ENCODE measurements at regions not wholly inside any gene's neighbourhood (a gene's known extent, or its start where the extent isn't known, plus 50 kb on each side); places are given as distances from the start of the nearest gene placed in this dataset.

DNA sequence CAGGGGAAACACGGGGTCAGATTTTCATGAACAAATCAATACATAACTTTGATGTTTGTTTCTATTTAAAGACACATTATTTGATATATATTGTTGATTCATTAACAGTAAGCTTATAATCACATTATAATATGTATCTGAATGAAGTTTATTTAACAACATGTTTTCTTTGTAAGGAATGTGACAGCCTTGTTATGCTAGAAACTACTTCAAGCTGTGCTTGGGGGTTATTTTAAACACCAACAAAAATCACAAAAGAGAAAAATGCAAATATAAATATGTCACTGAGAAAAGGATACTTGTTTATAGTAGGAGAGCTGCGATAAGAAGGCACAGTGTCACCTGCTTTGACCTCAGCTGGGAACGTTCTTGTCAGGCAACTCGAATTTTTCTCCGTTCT, 354.6 kb upstream of the AGA start:
- no peak for DNase-seq
- CTCF ChIA-PET, result no interaction called here
- peaks cover 22% of the 10 kb centered on the region for H3K4me1 Mint-ChIP-seq (ENCODE audit: low read depth, unreplicated experiment)
- Histone ChIP-seq H3K27me3 (replicated peaks; ENCODE audit: control insufficient read depth, insufficient read depth, low read length) (no peaks in the 10 kb centered on the region), H3K4me3 (ENCODE audit: low read depth, low read length) (no peak overlapping the region), H3K4me1 (peaks cover 30% of the 10 kb centered on the region), H3K9me3 (no peaks in the 10 kb centered on the region), H3K36me3 (ENCODE audit: control insufficient read depth, insufficient read depth, low read length) (no peaks in the 10 kb centered on the region)
- H3K9me3 Mint-ChIP-seq (ENCODE audit: unreplicated experiment), result peaks cover 7% of the 10 kb centered on the region
- no peak overlapping the region for H3K27ac Mint-ChIP-seq (ENCODE audit: unreplicated experiment)
- no peak for TF ChIP-seq CTCF (IDR thresholded peaks at IDR 0.05; ENCODE audit: insufficient read depth in 1 of 2, low read depth in 1 of 2, low read length in 1 of 2, severe bottlenecking in 1 of 2, unreplicated experiment in 1 of 2)
- H3K4me3 Mint-ChIP-seq (ENCODE audit: unreplicated experiment), result no peak overlapping the region
- no peaks in the 10 kb centered on the region for H3K27me3 Mint-ChIP-seq (ENCODE audit: insufficient read depth, unreplicated experiment)
- H3K36me3 Mint-ChIP-seq (ENCODE audit: insufficient read depth, unreplicated experiment), result no peaks in the 10 kb centered on the region
- POLR2A ChIA-PET, result no interaction called here
- intact Hi-C loops (cut with micrococcal nuclease; ENCODE audit: unreplicated experiment), result no loop called here
- BruUV-seq (replicated peaks), result no TSS peak

DNA sequence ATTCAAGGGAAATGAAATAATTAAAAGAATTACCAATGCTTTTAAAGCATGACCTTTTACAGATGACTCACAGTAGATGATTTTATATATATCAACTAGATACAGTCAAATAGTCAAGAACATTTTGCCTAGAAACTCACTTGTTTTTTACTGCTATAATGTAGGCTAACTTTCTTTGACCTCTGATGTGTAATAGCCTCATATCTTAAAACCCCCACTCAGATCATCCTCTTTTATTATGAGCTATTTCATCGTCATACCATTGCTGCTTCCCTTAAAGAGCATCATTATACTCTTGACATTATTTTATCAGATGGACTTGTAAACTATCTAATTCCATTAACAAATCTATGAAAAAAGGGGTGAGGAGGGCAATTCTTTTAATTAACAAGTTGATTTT, 355.9 kb upstream of the AGA start:
- Mint-ChIP-seq H3K36me3 (ENCODE audit: insufficient read depth, unreplicated experiment) (no peaks in the 10 kb centered on the region), H3K9me3 (ENCODE audit: unreplicated experiment) (no peaks in the 10 kb centered on the region), H3K4me1 (ENCODE audit: low read depth, unreplicated experiment) (peaks cover 13% of the 10 kb centered on the region), H3K27me3 (ENCODE audit: insufficient read depth, unreplicated experiment) (no peaks in the 10 kb centered on the region), H3K4me3 (ENCODE audit: unreplicated experiment) (no peak overlapping the region), H3K27ac (ENCODE audit: unreplicated experiment) (no peak overlapping the region)
- Histone ChIP-seq H3K27me3 (replicated peaks; ENCODE audit: control insufficient read depth, insufficient read depth, low read length) (no peaks in the 10 kb centered on the region), H3K4me1 (peaks cover 20% of the 10 kb centered on the region), H3K36me3 (ENCODE audit: control insufficient read depth, insufficient read depth, low read length) (no peaks in the 10 kb centered on the region), H3K4me3 (ENCODE audit: low read depth, low read length) (no peak overlapping the region), H3K9me3 (no peaks in the 10 kb centered on the region)
- DNase-seq, result no peak
- no peak for TF ChIP-seq CTCF (IDR thresholded peaks at IDR 0.05; ENCODE audit: insufficient read depth in 1 of 2, low read depth in 1 of 2, low read length in 1 of 2, severe bottlenecking in 1 of 2, unreplicated experiment in 1 of 2)
- ChIA-PET CTCF (no interaction called here), POLR2A (no interaction called here)
- intact Hi-C loops (cut with micrococcal nuclease; ENCODE audit: unreplicated experiment), result no loop called here
- no TSS peak for BruUV-seq (replicated peaks)

- H3K27me3 ChIP-seq (replicated peaks; ENCODE audit: control insufficient read depth, insufficient read depth, low read length), result no peaks in the 10 kb centered on the region
- TF ChIP-seq CTCF (IDR thresholded peaks at IDR 0.05; ENCODE audit: insufficient read depth in 1 of 2, low read depth in 1 of 2, low read length in 1 of 2, severe bottlenecking in 1 of 2, unreplicated experiment in 1 of 2), result no peak
- H3K4me3 ChIP-seq (ENCODE audit: low read depth, low read length), result no peak overlapping the region
- Mint-ChIP-seq H3K27ac (ENCODE audit: unreplicated experiment) (no peak overlapping the region), H3K27me3 (ENCODE audit: insufficient read depth, unreplicated experiment) (no peaks in the 10 kb centered on the region), H3K4me1 (ENCODE audit: low read depth, unreplicated experiment) (peaks cover 6% of the 10 kb centered on the region), H3K4me3 (ENCODE audit: unreplicated experiment) (no peak overlapping the region), H3K36me3 (ENCODE audit: insufficient read depth, unreplicated experiment) (no peaks in the 10 kb centered on the region), H3K9me3 (ENCODE audit: unreplicated experiment) (no peaks in the 10 kb centered on the region)
- POLR2A ChIA-PET, result no interaction called here
- CTCF ChIA-PET, result no interaction called here
- H3K4me1 ChIP-seq, result no peaks in the 10 kb centered on the region
- DNase-seq, result no peak
- BruUV-seq (replicated peaks), result no TSS peak
- no peaks in the 10 kb centered on the region for H3K9me3 ChIP-seq
- intact Hi-C loops (cut with micrococcal nuclease; ENCODE audit: unreplicated experiment), result no loop called here
- H3K36me3 ChIP-seq (ENCODE audit: control insufficient read depth, insufficient read depth, low read length), result no peaks in the 10 kb centered on the region
Observed at GRCh38 chr4:177802162-177802561, 359.9 kb upstream of the AGA start.

Data from Caco-2 (cell line).